ENCODE measurements at regions not wholly inside any gene's neighbourhood (a gene's known extent, or its start where the extent isn't known, plus 50 kb on each side); places are given as distances from the start of the nearest gene placed in this dataset.

DNA sequence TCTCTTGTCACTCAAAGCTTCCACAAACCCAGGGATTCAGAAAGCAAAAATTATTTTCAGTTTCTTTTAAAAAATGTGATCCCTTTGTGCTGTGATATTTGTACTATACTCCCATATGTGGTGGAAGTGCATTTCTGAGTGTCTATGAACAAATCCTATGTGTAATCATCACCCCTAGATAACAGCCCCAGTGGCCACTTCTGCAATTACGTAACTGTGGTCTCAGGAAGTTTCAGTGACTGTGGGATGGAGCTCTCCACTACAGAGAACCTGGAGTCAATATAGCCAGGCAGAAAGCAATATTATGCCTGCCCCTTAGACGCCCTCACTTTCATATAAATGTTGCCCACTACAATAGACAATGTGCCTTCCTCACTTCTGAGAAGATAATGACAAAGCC, 1101.7 kb upstream of the GHITM start:
- peaks cover 9% of the 10 kb centered on the region for H3K9me3 Mint-ChIP-seq (ENCODE audit: unreplicated experiment)
- DNase-seq (ENCODE audit: extremely low spot score, unreplicated experiment) = no peak
- peaks cover 2% of the 10 kb centered on the region for H3K4me1 Mint-ChIP-seq (ENCODE audit: unreplicated experiment)
- no peaks in the 10 kb centered on the region for H3K36me3 Mint-ChIP-seq (ENCODE audit: unreplicated experiment)
- H3K27me3 Mint-ChIP-seq (ENCODE audit: unreplicated experiment) = peaks cover 8% of the 10 kb centered on the region
- no peak overlapping the region for H3K27ac Mint-ChIP-seq (ENCODE audit: unreplicated experiment)
- TF ChIP-seq, protein P1, sequence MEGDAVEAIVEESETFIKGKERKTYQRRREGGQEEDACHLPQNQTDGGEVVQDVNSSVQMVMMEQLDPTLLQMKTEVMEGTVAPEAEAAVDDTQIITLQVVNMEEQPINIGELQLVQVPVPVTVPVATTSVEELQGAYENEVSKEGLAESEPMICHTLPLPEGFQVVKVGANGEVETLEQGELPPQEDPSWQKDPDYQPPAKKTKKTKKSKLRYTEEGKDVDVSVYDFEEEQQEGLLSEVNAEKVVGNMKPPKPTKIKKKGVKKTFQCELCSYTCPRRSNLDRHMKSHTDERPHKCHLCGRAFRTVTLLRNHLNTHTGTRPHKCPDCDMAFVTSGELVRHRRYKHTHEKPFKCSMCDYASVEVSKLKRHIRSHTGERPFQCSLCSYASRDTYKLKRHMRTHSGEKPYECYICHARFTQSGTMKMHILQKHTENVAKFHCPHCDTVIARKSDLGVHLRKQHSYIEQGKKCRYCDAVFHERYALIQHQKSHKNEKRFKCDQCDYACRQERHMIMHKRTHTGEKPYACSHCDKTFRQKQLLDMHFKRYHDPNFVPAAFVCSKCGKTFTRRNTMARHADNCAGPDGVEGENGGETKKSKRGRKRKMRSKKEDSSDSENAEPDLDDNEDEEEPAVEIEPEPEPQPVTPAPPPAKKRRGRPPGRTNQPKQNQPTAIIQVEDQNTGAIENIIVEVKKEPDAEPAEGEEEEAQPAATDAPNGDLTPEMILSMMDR (IDR thresholded peaks at IDR 0.05) = no peak
- H3K4me3 Mint-ChIP-seq (ENCODE audit: unreplicated experiment) = no peak overlapping the region

DNA sequence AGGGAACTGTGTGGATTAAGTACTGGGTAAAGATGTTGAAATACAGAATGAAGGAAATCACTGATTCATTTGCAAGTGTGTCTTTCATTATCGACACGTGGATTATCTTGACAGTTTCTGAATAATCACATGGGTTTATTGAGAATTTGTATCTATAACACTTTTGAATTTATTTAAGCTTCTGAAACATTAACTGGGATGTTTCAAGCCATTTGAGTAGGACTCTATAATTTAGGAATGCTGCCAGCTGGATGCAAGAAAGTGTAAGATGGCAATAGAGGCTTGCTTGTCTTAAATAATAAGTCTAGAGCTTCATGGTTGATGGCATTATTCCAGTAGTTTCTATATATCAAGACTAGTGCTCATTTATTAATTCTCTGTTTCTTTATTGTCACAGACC, 1100.7 kb upstream of the GHITM start:
- no peak overlapping the region for H3K27ac Mint-ChIP-seq (ENCODE audit: unreplicated experiment)
- H3K36me3 Mint-ChIP-seq (ENCODE audit: unreplicated experiment) = no peaks in the 10 kb centered on the region
- no peak overlapping the region for H3K4me3 Mint-ChIP-seq (ENCODE audit: unreplicated experiment)
- DNase-seq (ENCODE audit: extremely low spot score, unreplicated experiment) = no peak
- TF ChIP-seq, protein P1 (IDR thresholded peaks at IDR 0.05) = no peak
- H3K27me3 Mint-ChIP-seq (ENCODE audit: unreplicated experiment) = peaks cover 8% of the 10 kb centered on the region
- peaks cover 9% of the 10 kb centered on the region for H3K9me3 Mint-ChIP-seq (ENCODE audit: unreplicated experiment)
- H3K4me1 Mint-ChIP-seq (ENCODE audit: unreplicated experiment) = peaks cover 2% of the 10 kb centered on the region

DNA sequence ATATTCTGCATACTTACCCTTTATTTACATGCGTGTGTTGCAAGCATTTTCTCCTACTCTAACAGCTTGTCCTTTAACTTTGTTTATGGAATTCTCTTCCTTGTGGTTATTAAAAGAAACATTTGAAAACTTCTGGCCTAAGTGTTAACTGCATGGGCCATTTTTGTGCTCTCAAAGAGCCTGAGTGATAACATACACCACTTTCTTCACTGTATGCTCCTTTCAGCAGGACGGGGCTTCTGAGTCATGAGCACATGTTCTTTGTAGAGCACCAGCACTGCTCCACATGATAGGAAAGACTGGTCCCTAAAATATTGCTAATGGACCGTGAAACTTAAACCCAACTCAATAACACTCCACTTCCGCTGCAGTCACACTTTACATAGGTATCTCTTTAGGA, 1093.6 kb upstream of the GHITM start:
- Mint-ChIP-seq H3K27me3 (ENCODE audit: unreplicated experiment) (peaks cover 2% of the 10 kb centered on the region), H3K4me3 (ENCODE audit: unreplicated experiment) (no peak overlapping the region), H3K27ac (ENCODE audit: unreplicated experiment) (no peak overlapping the region), H3K4me1 (ENCODE audit: unreplicated experiment) (no peaks in the 10 kb centered on the region), H3K36me3 (ENCODE audit: unreplicated experiment) (no peaks in the 10 kb centered on the region), H3K9me3 (ENCODE audit: unreplicated experiment) (no peaks in the 10 kb centered on the region)
- DNase-seq (ENCODE audit: extremely low spot score, unreplicated experiment) = no peak
- TF ChIP-seq, protein P1 (IDR thresholded peaks at IDR 0.05) = no peak

DNA sequence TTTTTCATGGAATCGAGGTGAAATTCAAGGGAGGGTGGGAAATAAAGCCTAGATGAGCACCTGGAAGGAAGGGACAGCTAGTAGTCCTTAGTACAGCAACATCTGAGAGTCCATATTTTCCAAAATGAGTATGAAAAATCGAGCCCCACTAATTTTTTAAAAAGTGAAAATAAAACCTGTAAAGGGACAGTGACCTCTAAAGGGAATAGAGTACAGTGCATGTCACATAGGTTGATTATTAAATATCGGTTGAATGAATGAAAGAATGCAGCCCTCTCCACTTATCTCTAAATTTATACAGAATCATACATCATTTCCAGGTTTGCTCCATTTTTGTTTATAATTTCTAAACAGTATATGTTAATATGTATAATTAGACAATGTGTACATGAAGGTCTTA, 1088.5 kb upstream of the GHITM start:
- Mint-ChIP-seq H3K36me3 (ENCODE audit: unreplicated experiment) (no peaks in the 10 kb centered on the region), H3K4me3 (ENCODE audit: unreplicated experiment) (no peak overlapping the region), H3K27me3 (ENCODE audit: unreplicated experiment) (peaks cover 6% of the 10 kb centered on the region), H3K27ac (ENCODE audit: unreplicated experiment) (no peak overlapping the region), H3K4me1 (ENCODE audit: unreplicated experiment) (no peaks in the 10 kb centered on the region), H3K9me3 (ENCODE audit: unreplicated experiment) (no peaks in the 10 kb centered on the region)
- TF ChIP-seq, protein P1 (IDR thresholded peaks at IDR 0.05) = peak; percentile 32
- no peak for DNase-seq (ENCODE audit: extremely low spot score, unreplicated experiment)

DNA sequence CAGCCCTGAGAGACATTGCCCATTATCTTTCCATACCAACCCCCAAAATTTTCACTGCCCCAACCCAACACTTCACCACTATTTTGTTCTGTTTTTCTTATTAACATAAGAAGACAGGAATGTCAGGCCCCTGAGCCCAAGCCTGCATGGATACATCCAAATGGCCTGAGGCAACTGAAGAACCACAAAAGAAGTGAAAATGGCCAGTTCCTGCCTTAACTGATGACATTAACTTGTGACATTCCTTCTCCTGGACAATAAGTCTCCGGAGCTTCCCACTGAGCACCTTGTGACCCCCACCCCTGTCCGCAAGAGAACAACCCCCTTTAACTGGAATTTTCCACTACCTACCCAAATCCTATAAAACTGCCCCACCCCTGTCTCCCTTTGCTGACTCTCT, 1076.4 kb upstream of the GHITM start:
- TF ChIP-seq, protein P1 (IDR thresholded peaks at IDR 0.05) = no peak
- no peaks in the 10 kb centered on the region for H3K9me3 Mint-ChIP-seq (ENCODE audit: unreplicated experiment)
- DNase-seq (ENCODE audit: extremely low spot score, unreplicated experiment) = no peak
- no peak overlapping the region for H3K4me3 Mint-ChIP-seq (ENCODE audit: unreplicated experiment)
- peaks cover 5% of the 10 kb centered on the region for H3K27me3 Mint-ChIP-seq (ENCODE audit: unreplicated experiment)
- no peak overlapping the region for H3K27ac Mint-ChIP-seq (ENCODE audit: unreplicated experiment)
- H3K36me3 Mint-ChIP-seq (ENCODE audit: unreplicated experiment) = no peaks in the 10 kb centered on the region
- no peaks in the 10 kb centered on the region for H3K4me1 Mint-ChIP-seq (ENCODE audit: unreplicated experiment)

All from osteocyte (in vitro differentiated cells).